ENCODE measurements at regions not wholly inside any gene's neighbourhood (a gene's known extent, or its start where the extent isn't known, plus 50 kb on each side); places are given as distances from the start of the nearest gene placed in this dataset.

DNA sequence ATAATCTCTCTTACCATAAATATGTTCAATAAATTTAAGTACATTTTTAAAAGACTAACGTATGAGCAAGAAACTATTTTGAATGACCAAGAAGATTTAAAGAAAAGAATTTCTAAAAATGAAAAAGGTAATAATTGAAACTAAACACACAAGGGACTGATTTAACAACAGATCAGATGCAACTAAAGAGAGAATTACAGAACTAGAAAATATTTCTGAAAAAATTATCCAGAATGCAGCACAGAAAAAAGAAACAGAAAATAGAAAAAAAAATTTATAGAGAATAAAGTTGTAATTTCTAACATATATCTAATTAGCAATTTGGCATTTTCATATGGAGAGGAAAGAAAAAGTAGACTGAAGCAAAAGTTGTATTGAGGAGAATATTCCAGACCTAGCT, 269.3 kb downstream of the TLE1 start:
- TF ChIP-seq, protein P1, sequence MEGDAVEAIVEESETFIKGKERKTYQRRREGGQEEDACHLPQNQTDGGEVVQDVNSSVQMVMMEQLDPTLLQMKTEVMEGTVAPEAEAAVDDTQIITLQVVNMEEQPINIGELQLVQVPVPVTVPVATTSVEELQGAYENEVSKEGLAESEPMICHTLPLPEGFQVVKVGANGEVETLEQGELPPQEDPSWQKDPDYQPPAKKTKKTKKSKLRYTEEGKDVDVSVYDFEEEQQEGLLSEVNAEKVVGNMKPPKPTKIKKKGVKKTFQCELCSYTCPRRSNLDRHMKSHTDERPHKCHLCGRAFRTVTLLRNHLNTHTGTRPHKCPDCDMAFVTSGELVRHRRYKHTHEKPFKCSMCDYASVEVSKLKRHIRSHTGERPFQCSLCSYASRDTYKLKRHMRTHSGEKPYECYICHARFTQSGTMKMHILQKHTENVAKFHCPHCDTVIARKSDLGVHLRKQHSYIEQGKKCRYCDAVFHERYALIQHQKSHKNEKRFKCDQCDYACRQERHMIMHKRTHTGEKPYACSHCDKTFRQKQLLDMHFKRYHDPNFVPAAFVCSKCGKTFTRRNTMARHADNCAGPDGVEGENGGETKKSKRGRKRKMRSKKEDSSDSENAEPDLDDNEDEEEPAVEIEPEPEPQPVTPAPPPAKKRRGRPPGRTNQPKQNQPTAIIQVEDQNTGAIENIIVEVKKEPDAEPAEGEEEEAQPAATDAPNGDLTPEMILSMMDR (conservative IDR thresholded peaks at IDR 0.05): no peak
- TF ChIP-seq ZFX (IDR thresholded peaks at IDR 0.05): no peak

Measured in C4-2B (cell line).